ENCODE measurements at regions not wholly inside any gene's neighbourhood (a gene's known extent, or its start where the extent isn't known, plus 50 kb on each side); places are given as distances from the start of the nearest gene placed in this dataset.

- no peak overlapping the region for H3K27ac ChIP-seq
- no peak overlapping the region for H3K4me3 ChIP-seq
- DNase-seq (ENCODE audit: low spot score): no peak
- TF ChIP-seq CTCF (IDR thresholded peaks at IDR 0.05): no peak
Measured at GRCh38 chr16:64715624-64716023, 406.2 kb downstream of the CDH11 start.

GRCh38 chr16:64712026-64712425, 409.8 kb downstream of the CDH11 start:
- H3K27ac ChIP-seq: no peak overlapping the region
- no peak for DNase-seq (ENCODE audit: low spot score)
- no peak overlapping the region for H3K4me3 ChIP-seq
- no peak for TF ChIP-seq CTCF (IDR thresholded peaks at IDR 0.05)

GRCh38 chr16:64711596-64711995, 410.3 kb downstream of the CDH11 start:
- Histone ChIP-seq H3K4me3 (no peak overlapping the region), H3K27ac (no peak overlapping the region)
- TF ChIP-seq CTCF (IDR thresholded peaks at IDR 0.05): no peak
- no peak for DNase-seq (ENCODE audit: low spot score)

- DNase-seq (ENCODE audit: low spot score): no peak
- TF ChIP-seq CTCF (IDR thresholded peaks at IDR 0.05): no peak
- Histone ChIP-seq H3K4me3 (no peak overlapping the region), H3K27ac (no peak overlapping the region)
Measured at GRCh38 chr16:64711026-64711425, 410.8 kb downstream of the CDH11 start.

- Histone ChIP-seq H3K4me3 (no peak overlapping the region), H3K27ac (no peak overlapping the region)
- DNase-seq (ENCODE audit: low spot score): no peak
- no peak for TF ChIP-seq CTCF (IDR thresholded peaks at IDR 0.05)
Measured at GRCh38 chr16:64705443-64705842, 416.4 kb downstream of the CDH11 start.

GRCh38 chr16:64704386-64704785, 417.5 kb downstream of the CDH11 start:
- Histone ChIP-seq H3K27ac (no peak overlapping the region), H3K4me3 (no peak overlapping the region)
- no peak for TF ChIP-seq CTCF (IDR thresholded peaks at IDR 0.05)
- no peak for DNase-seq (ENCODE audit: low spot score)

- Histone ChIP-seq H3K27ac (no peak overlapping the region), H3K4me3 (no peak overlapping the region)
- no peak for TF ChIP-seq CTCF (IDR thresholded peaks at IDR 0.05)
- no peak for DNase-seq (ENCODE audit: low spot score)
Measured at GRCh38 chr16:64702415-64702814, 419.4 kb downstream of the CDH11 start.
